AG04449 (cell line): ENCODE measurements at regions not wholly inside any gene's neighbourhood (a gene's known extent, or its start where the extent isn't known, plus 50 kb on each side); places are given as distances from the start of the nearest gene placed in this dataset.
"Not testable (repeated sequence)": the region's sequence is repeated elsewhere in the genome, so short reads cannot be mapped to it uniquely, and the experiment has no call there.

Experiments used
- CTCF ChIA-PET: fragments of 350-600 bp; formaldehyde crosslinking; extraction: SDS; loops from one replicate; lab custom pipeline; 2021; ENCODE audit warnings: antibody characterized with exemption; lab: Yijun Ruan, JAX
- POLR2A ChIA-PET: fragments of 400-600, 350-600 bp; formaldehyde crosslinking; extraction: SDS; loops from one replicate; lab custom pipeline; 2020; ENCODE audit warnings: antibody characterized with exemption, inconsistent platforms; lab: Yijun Ruan, JAX
- DNase-seq: peaks from one replicate; pipeline ENCODE4 v3.0.0-alpha.2; 2010; ENCODE audit warnings: low read depth, low spot score
- H3K4me3 ChIP-seq: 2 replicates; pipeline ENCODE4 v1.5.1; 2011; ENCODE audit warnings: low read depth, mild to moderate bottlenecking, control low read depth, low read length
- CTCF ChIP-seq: IDR thresholded peaks from one replicate; pipeline ENCODE4 v1.5.1; 2011; ENCODE audit warnings: mild to moderate bottlenecking, moderate library complexity, low read length, control low read depth, inconsistent platforms; ENCODE audit not compliant: insufficient read depth; ENCODE audit errors: missing control alignments

GRCh38 chr17:51355441-51356410, 95.4 kb downstream of the UTP18 start:
- no peak for DNase-seq
- ChIA-PET CTCF (no interaction called here), POLR2A (no interaction called here)
- H3K4me3 ChIP-seq, result no peak overlapping the region
- TF ChIP-seq CTCF, result no peak

GRCh38 chr17:51359055-51359454, 98.7 kb downstream of the UTP18 start:
- no peak for TF ChIP-seq CTCF
- ChIA-PET CTCF (no interaction called here), POLR2A (no interaction called here)
- no peak for DNase-seq
- no peak overlapping the region for H3K4me3 ChIP-seq

GRCh38 chr17:51362811-51363585, 102.7 kb downstream of the UTP18 start:
- no peak for TF ChIP-seq CTCF
- no peak for DNase-seq
- ChIA-PET POLR2A (no interaction called here), CTCF (no interaction called here)
- H3K4me3 ChIP-seq, result no peak overlapping the region

GRCh38 chr17:51365090-51365489, 104.7 kb downstream of the UTP18 start:
- ChIA-PET POLR2A (no interaction called here), CTCF (no interaction called here)
- no peak for TF ChIP-seq CTCF
- H3K4me3 ChIP-seq, result no peak overlapping the region
- no peak for DNase-seq

- no peak for DNase-seq
- CTCF ChIA-PET, result no interaction called here
- TF ChIP-seq CTCF, result no peak
- POLR2A ChIA-PET, result no interaction called here
- H3K4me3 ChIP-seq, result no peak overlapping the region
Observed at GRCh38 chr17:51366866-51367265, 106.5 kb downstream of the UTP18 start.

- H3K4me3 ChIP-seq, DNase-seq, CTCF ChIA-PET, POLR2A ChIA-PET: not testable (repeated sequence)
Observed at GRCh38 chr17:51367836-51368235, 107.5 kb downstream of the UTP18 start.
